IPS DF 6.9 (cell line): ENCODE measurements at regions not wholly inside any gene's neighbourhood (a gene's known extent, or its start where the extent isn't known, plus 50 kb on each side); places are given as distances from the start of the nearest gene placed in this dataset.

Experiments
- DNase-seq: peaks from one replicate; pipeline ENCODE4 v3.0.0-alpha.2; 2013; ENCODE audit warnings: low read depth, low spot score
- H3K27ac ChIP-seq: one replicate; pipeline ENCODE4 v1.5.1; 2013; ENCODE audit warnings: low read length, control low read depth
- H3K27me3 ChIP-seq: 2 replicates; pipeline ENCODE4 v1.6.1; 2013; ENCODE audit warnings: mild to moderate bottlenecking, low read length; ENCODE audit not compliant: control insufficient read depth, insufficient read depth
- H3K36me3 ChIP-seq: 2 replicates; pipeline ENCODE4 v1.6.1; 2013; ENCODE audit warnings: low read length; ENCODE audit not compliant: control insufficient read depth, insufficient read depth
- H3K4me1 ChIP-seq: 2 replicates; pipeline ENCODE4 v1.6.1; 2013; ENCODE audit warnings: low read length; ENCODE audit not compliant: control insufficient read depth, insufficient read depth
- H3K4me3 ChIP-seq: 2 replicates; pipeline ENCODE4 v1.5.1; 2013; ENCODE audit warnings: mild to moderate bottlenecking, low read length
- H3K9me3 ChIP-seq: 2 replicates; pipeline ENCODE4 v1.6.1; 2013; ENCODE audit warnings: low read length, inconsistent platforms; ENCODE audit not compliant: control insufficient read depth, insufficient read depth
- WGBS: extraction: QIAGEN DNeasy Blood & Tissue Kit; methylation state at CpG from one replicate; pipeline ENCODE4 v1.1.7; 2013; ENCODE audit warnings: mixed read lengths, missing lambda C conversion rate; ENCODE audit not compliant: insufficient read length, insufficient coverage; 5-methylcytosine and 5-hydroxymethylcytosine counted together

GRCh38 chr9:26758655-26759054 is 133.9 kb downstream of the CAAP1 start:
- no peak for DNase-seq
- Histone ChIP-seq H3K36me3 (no peaks in the 10 kb centered on the region), H3K4me1 (peaks cover 5% of the 10 kb centered on the region; the same call in 1 of the 2 replicates)

GRCh38 chr9:26756881-26757280 is 135.7 kb downstream of the CAAP1 start:
- H3K4me1 ChIP-seq = peaks cover 5% of the 10 kb centered on the region; the same call in 1 of the 2 replicates
- H3K4me3 ChIP-seq = no peak overlapping the region
- no peaks in the 10 kb centered on the region for H3K27me3 ChIP-seq
- H3K27ac ChIP-seq = no peak overlapping the region
- WGBS = no CpG with 5 or more reads among the region's 2 CpGs
- no peaks in the 10 kb centered on the region for H3K9me3 ChIP-seq
- H3K36me3 ChIP-seq = no peaks in the 10 kb centered on the region
- no peak for DNase-seq

More at GRCh38 chr9:26758655-26759054, 133.9 kb downstream of the CAAP1 start:
- no peaks in the 10 kb centered on the region for H3K9me3 ChIP-seq
- H3K27ac ChIP-seq = no peak overlapping the region
- H3K4me3 ChIP-seq = no peak overlapping the region
- WGBS = no CpG with 5 or more reads among the region's 6 CpGs
- no peaks in the 10 kb centered on the region for H3K27me3 ChIP-seq

- no CpG with 5 or more reads among the region's 2 CpGs for WGBS
These were observed 137.1 kb downstream of the CAAP1 start for GRCh38 chr9:26755476-26755875.

GRCh38 chr9:26754509-26755164 is 138.0 kb downstream of the CAAP1 start:
- DNase-seq = no peak
- H3K9me3 ChIP-seq = no peaks in the 10 kb centered on the region
- H3K4me1 ChIP-seq = peaks cover 5% of the 10 kb centered on the region; the same call in 1 of the 2 replicates
- no peak overlapping the region for H3K4me3 ChIP-seq
- no CpG with 5 or more reads among the region's 10 CpGs for WGBS
- H3K27ac ChIP-seq = no peak overlapping the region
- H3K36me3 ChIP-seq = no peaks in the 10 kb centered on the region
- no peaks in the 10 kb centered on the region for H3K27me3 ChIP-seq

More at GRCh38 chr9:26755476-26755875, 137.1 kb downstream of the CAAP1 start:
- no peak overlapping the region for H3K4me3 ChIP-seq
- H3K27ac ChIP-seq = no peak overlapping the region
- H3K36me3 ChIP-seq = no peaks in the 10 kb centered on the region
- no peak for DNase-seq
- no peaks in the 10 kb centered on the region for H3K27me3 ChIP-seq
- H3K4me1 ChIP-seq = peaks cover 5% of the 10 kb centered on the region; the same call in 1 of the 2 replicates
- no peaks in the 10 kb centered on the region for H3K9me3 ChIP-seq

- no peak for DNase-seq
- Histone ChIP-seq H3K36me3 (no peaks in the 10 kb centered on the region), H3K9me3 (no peaks in the 10 kb centered on the region), H3K27ac (no peak overlapping the region), H3K27me3 (no peaks in the 10 kb centered on the region), H3K4me1 (peaks cover 5% of the 10 kb centered on the region; the same call in 1 of the 2 replicates), H3K4me3 (no peak overlapping the region)
- WGBS = no CpG with 5 or more reads among the region's 1 CpG
These were observed 138.6 kb downstream of the CAAP1 start for GRCh38 chr9:26753971-26754370.

- no peak overlapping the region for H3K27ac ChIP-seq
- no peaks in the 10 kb centered on the region for H3K9me3 ChIP-seq
- WGBS = no CpG with 5 or more reads among the region's 4 CpGs
- no peak overlapping the region for H3K4me3 ChIP-seq
- no peak for DNase-seq
- no peaks in the 10 kb centered on the region for H3K27me3 ChIP-seq
- peaks cover 6% of the 10 kb centered on the region; the same call in 1 of the 2 replicates for H3K4me1 ChIP-seq
- H3K36me3 ChIP-seq = no peaks in the 10 kb centered on the region
These were observed 142.4 kb downstream of the CAAP1 start for GRCh38 chr9:26750162-26750561.

GRCh38 chr9:26748449-26749058 is 144.0 kb downstream of the CAAP1 start:
- Histone ChIP-seq H3K36me3 (no peaks in the 10 kb centered on the region), H3K4me1 (peaks cover 2% of the 10 kb centered on the region; the same call in 1 of the 2 replicates), H3K9me3 (no peaks in the 10 kb centered on the region), H3K27me3 (no peaks in the 10 kb centered on the region), H3K4me3 (no peak overlapping the region), H3K27ac (no peak overlapping the region)
- WGBS = no CpG with 5 or more reads among the region's 4 CpGs
- DNase-seq = no peak

GRCh38 chr9:26747611-26748010 is 145.0 kb downstream of the CAAP1 start:
- DNase-seq = no peak

GRCh38 chr9:26746357-26747072 is 146.1 kb downstream of the CAAP1 start:
- peaks cover 2% of the 10 kb centered on the region; the same call in 1 of the 2 replicates for H3K4me1 ChIP-seq

More at GRCh38 chr9:26747611-26748010, 145.0 kb downstream of the CAAP1 start:
- peaks cover 2% of the 10 kb centered on the region; the same call in 1 of the 2 replicates for H3K4me1 ChIP-seq
- H3K36me3 ChIP-seq = no peaks in the 10 kb centered on the region
- no peaks in the 10 kb centered on the region for H3K27me3 ChIP-seq
- H3K4me3 ChIP-seq = no peak overlapping the region
- no CpG with 5 or more reads among the region's 4 CpGs for WGBS
- H3K27ac ChIP-seq = no peak overlapping the region
- H3K9me3 ChIP-seq = no peaks in the 10 kb centered on the region

GRCh38 chr9:26745111-26745510 is 147.5 kb downstream of the CAAP1 start:
- no peak for DNase-seq
- Histone ChIP-seq H3K4me1 (peaks cover 2% of the 10 kb centered on the region; the same call in 1 of the 2 replicates), H3K27ac (no peak overlapping the region), H3K36me3 (no peaks in the 10 kb centered on the region), H3K4me3 (no peak overlapping the region), H3K9me3 (no peaks in the 10 kb centered on the region), H3K27me3 (no peaks in the 10 kb centered on the region)
- no CpG with 5 or more reads among the region's 4 CpGs for WGBS

More at GRCh38 chr9:26746357-26747072, 146.1 kb downstream of the CAAP1 start:
- DNase-seq = peak; percentile 61
- no peak overlapping the region for H3K4me3 ChIP-seq
- no CpG with 5 or more reads among the region's 4 CpGs for WGBS
- no peaks in the 10 kb centered on the region for H3K9me3 ChIP-seq
- no peaks in the 10 kb centered on the region for H3K36me3 ChIP-seq
- no peaks in the 10 kb centered on the region for H3K27me3 ChIP-seq
- H3K27ac ChIP-seq = peak overlapping the region; percentile 67
